WTC11 (cell line): ENCODE measurements at regions not wholly inside any gene's neighbourhood (a gene's known extent, or its start where the extent isn't known, plus 50 kb on each side); places are given as distances from the start of the nearest gene placed in this dataset.

Source experiments
- CDX4 ChIP-seq: fragments of 250-450 bp; sonication (Bioruptor Pico); IDR thresholded peaks from 2 replicates; pipeline ENCODE4 v1.9.0; 2021; ENCODE audit warnings: moderate library complexity, mild to moderate bottlenecking, inconsistent platforms, borderline replicate concordance
- E2F4 ChIP-seq: sonication (generic); formaldehyde crosslinking; IDR thresholded peaks from 2 replicates; pipeline ENCODE4 v1.8.1; 2022; ENCODE audit warnings: low read depth, mild to moderate bottlenecking, moderate library complexity, missing genetic modification reagents, borderline replicate concordance
- FOXJ3 ChIP-seq: sonication (generic); formaldehyde crosslinking; IDR thresholded peaks from 2 replicates; pipeline ENCODE4 v1.9.0; 2021; ENCODE audit warnings: missing genetic modification reagents, mild to moderate bottlenecking, borderline replicate concordance
- IRF1 ChIP-seq: sonication (generic); formaldehyde crosslinking; IDR thresholded peaks from 2 replicates; pipeline ENCODE4 v1.8.0; 2023; ENCODE audit warnings: missing genetic modification reagents
- MXD4 ChIP-seq: fragments of 250-450 bp; sonication (Bioruptor Pico); IDR thresholded peaks from 2 replicates; pipeline ENCODE4 v1.8.0; 2021; ENCODE audit warnings: mild to moderate bottlenecking, moderate library complexity, borderline replicate concordance
- TEAD4 ChIP-seq: sonication (generic); formaldehyde crosslinking; IDR thresholded peaks from 2 replicates; pipeline ENCODE4 v1.8.0; 2022; ENCODE audit warnings: mild to moderate bottlenecking, missing genetic modification reagents
- USF2 ChIP-seq: sonication (generic); formaldehyde crosslinking; IDR thresholded peaks from 2 replicates; pipeline ENCODE4 v1.8.1; 2023; ENCODE audit warnings: mild to moderate bottlenecking, missing genetic modification reagents, moderate library complexity
- ZNF396 ChIP-seq: fragments of 250-450 bp; sonication (Bioruptor Pico); IDR thresholded peaks from 2 replicates; pipeline ENCODE4 v1.8.0; 2021; ENCODE audit warnings: mild to moderate bottlenecking, moderate library complexity, borderline replicate concordance
- ZNF512 ChIP-seq: sonication (generic); formaldehyde crosslinking; IDR thresholded peaks from 2 replicates; pipeline ENCODE4 v1.8.1; 2022; ENCODE audit warnings: missing genetic modification reagents, borderline replicate concordance
- TF ChIP-seq, protein P1 (sequence below): fragments of 200-600 bp; IDR thresholded peaks from 2 replicates; pipeline ENCODE4 v1.8.0; 2022; ENCODE audit warnings: antibody characterized with exemption
- TF ChIP-seq, protein P2 (sequence below): sonication (generic); formaldehyde crosslinking; conservative IDR thresholded peaks from 2 replicates; pipeline ENCODE4 v1.8.1; 2022; ENCODE audit warnings: mild to moderate bottlenecking, missing genetic modification reagents

DNA sequence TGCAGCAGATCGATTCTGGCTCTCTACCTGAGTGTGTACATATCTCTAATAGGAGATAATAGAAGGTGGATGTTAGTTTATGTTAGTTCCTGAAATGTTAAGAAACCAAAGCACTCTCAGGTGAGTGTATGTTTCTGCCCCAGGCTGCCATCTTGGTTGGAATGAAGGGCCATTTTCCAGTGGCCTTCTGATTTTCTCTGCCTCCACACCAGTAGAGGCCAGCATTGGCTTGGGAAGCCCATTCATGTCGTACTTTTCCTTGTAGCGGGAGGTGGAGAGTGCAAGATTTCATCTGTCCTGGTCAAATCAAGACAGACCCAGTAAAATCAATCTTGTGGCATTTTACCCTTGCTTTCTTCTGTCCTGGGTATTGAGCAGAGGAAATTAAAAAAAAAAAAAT, 91.0 kb downstream of the GAS1 start:
- TF ChIP-seq, protein P1, sequence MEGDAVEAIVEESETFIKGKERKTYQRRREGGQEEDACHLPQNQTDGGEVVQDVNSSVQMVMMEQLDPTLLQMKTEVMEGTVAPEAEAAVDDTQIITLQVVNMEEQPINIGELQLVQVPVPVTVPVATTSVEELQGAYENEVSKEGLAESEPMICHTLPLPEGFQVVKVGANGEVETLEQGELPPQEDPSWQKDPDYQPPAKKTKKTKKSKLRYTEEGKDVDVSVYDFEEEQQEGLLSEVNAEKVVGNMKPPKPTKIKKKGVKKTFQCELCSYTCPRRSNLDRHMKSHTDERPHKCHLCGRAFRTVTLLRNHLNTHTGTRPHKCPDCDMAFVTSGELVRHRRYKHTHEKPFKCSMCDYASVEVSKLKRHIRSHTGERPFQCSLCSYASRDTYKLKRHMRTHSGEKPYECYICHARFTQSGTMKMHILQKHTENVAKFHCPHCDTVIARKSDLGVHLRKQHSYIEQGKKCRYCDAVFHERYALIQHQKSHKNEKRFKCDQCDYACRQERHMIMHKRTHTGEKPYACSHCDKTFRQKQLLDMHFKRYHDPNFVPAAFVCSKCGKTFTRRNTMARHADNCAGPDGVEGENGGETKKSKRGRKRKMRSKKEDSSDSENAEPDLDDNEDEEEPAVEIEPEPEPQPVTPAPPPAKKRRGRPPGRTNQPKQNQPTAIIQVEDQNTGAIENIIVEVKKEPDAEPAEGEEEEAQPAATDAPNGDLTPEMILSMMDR = no peak
- TF ChIP-seq, protein P2, sequence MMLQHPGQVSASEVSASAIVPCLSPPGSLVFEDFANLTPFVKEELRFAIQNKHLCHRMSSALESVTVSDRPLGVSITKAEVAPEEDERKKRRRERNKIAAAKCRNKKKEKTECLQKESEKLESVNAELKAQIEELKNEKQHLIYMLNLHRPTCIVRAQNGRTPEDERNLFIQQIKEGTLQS (CRISPR knock-in tag) = no peak
- no peak for TF ChIP-seq ZNF512
- no peak for TF ChIP-seq ZNF396 (CRISPR knock-in tag)
- no peak for TF ChIP-seq MXD4 (CRISPR knock-in tag)
- TF ChIP-seq CDX4 (CRISPR knock-in tag) = no peak
- no peak for TF ChIP-seq USF2 (CRISPR knock-in tag)
- no peak for TF ChIP-seq E2F4 (CRISPR knock-in tag)
- TF ChIP-seq TEAD4 (CRISPR knock-in tag) = no peak
- TF ChIP-seq FOXJ3 (CRISPR knock-in tag) = no peak
- TF ChIP-seq IRF1 (CRISPR knock-in tag) = no peak
